ENCODE measurements at regions not wholly inside any gene's neighbourhood (a gene's known extent, or its start where the extent isn't known, plus 50 kb on each side); places are given as distances from the start of the nearest gene placed in this dataset.

GRCh38 chr9:99497641-99498040, 275.6 kb downstream of the SEC61B start:
- no peak for TF ChIP-seq CTCF (conservative IDR thresholded peaks at IDR 0.05 in 1 of 2, IDR thresholded peaks at IDR 0.05 in 1 of 2; ENCODE audit: extremely low read depth in 1 of 2, insufficient read depth in 1 of 2, low read depth in 1 of 2, low read length in 2 of 2)
- no peak for TF ChIP-seq EZH2 (IDR thresholded peaks at IDR 0.05; ENCODE audit: borderline replicate concordance, low read length)
